ENCODE measurements at regions not wholly inside any gene's neighbourhood (a gene's known extent, or its start where the extent isn't known, plus 50 kb on each side); places are given as distances from the start of the nearest gene placed in this dataset.

GRCh38 chr1:234997896-234998741 lies 130.5 kb downstream of the TOMM20 start:
- no peaks in the 10 kb centered on the region for H4K20me1 ChIP-seq (ENCODE audit: insufficient read depth, low read length)
- peak overlapping the region; percentile 95 for H3K27ac Mint-ChIP-seq (ENCODE audit: unreplicated experiment)
- no peaks in the 10 kb centered on the region for H3K36me3 ChIP-seq (ENCODE audit: insufficient read depth, low read length)
- peak overlapping the region; percentile 97 for H3K27ac ChIP-seq (ENCODE audit: low read depth, low read length)
- H3K4me3 ChIP-seq (ENCODE audit: insufficient read depth, low read depth, low read length) = peak overlapping the region; percentile 14
- no peaks in the 10 kb centered on the region for H3K9me3 Mint-ChIP-seq (ENCODE audit: unreplicated experiment)
- FAIRE-seq = no peak
- peak overlapping the region; percentile 76 for H3K4me2 ChIP-seq (ENCODE audit: low read length)
- no peaks in the 10 kb centered on the region for H3K9me3 ChIP-seq (ENCODE audit: insufficient read depth, low read depth, low read length)
- H3K36me3 Mint-ChIP-seq (ENCODE audit: low read depth, unreplicated experiment) = no peaks in the 10 kb centered on the region
- H3K4me1 Mint-ChIP-seq (ENCODE audit: low read depth, unreplicated experiment) = peaks cover 25% of the 10 kb centered on the region
- no peak overlapping the region for H3K4me3 Mint-ChIP-seq (ENCODE audit: unreplicated experiment)
- peak overlapping the region; percentile 84 for H3K9ac ChIP-seq (ENCODE audit: low read length)
- H3K4me1 ChIP-seq (ENCODE audit: insufficient read depth, low read length) = peaks cover 23% of the 10 kb centered on the region
- H2AFZ ChIP-seq (ENCODE audit: low read depth, low read length) = peak overlapping the region; percentile 16
- H3K27me3 Mint-ChIP-seq (ENCODE audit: low read depth, unreplicated experiment) = no peaks in the 10 kb centered on the region
- H3K27me3 ChIP-seq (ENCODE audit: insufficient read depth, low read length) = no peaks in the 10 kb centered on the region
- no peaks in the 10 kb centered on the region for H3K79me2 ChIP-seq (ENCODE audit: insufficient read depth, low read length)
- no peak for TF ChIP-seq CTCF (IDR thresholded peaks at IDR 0.05; ENCODE audit: insufficient read depth, low read depth, low read length)
- TF ChIP-seq EZH2 (IDR thresholded peaks at IDR 0.05; ENCODE audit: insufficient read depth, low read length) = no peak
- peak; percentile 54 for DNase-seq (ENCODE audit: low read depth)

- H4K20me1 ChIP-seq (ENCODE audit: insufficient read depth, low read length) = no peaks in the 10 kb centered on the region
- Mint-ChIP-seq H3K27me3 (ENCODE audit: low read depth, unreplicated experiment) (no peaks in the 10 kb centered on the region), H3K4me1 (ENCODE audit: low read depth, unreplicated experiment) (peaks cover 25% of the 10 kb centered on the region), H3K27ac (ENCODE audit: unreplicated experiment) (peak overlapping the region; percentile 95), H3K4me3 (ENCODE audit: unreplicated experiment) (no peak overlapping the region), H3K36me3 (ENCODE audit: low read depth, unreplicated experiment) (no peaks in the 10 kb centered on the region), H3K9me3 (ENCODE audit: unreplicated experiment) (no peaks in the 10 kb centered on the region)
- H3K9ac ChIP-seq (ENCODE audit: low read length) = peak overlapping the region; percentile 84
- peak overlapping the region; percentile 14 for H3K4me3 ChIP-seq (ENCODE audit: insufficient read depth, low read depth, low read length)
- H3K4me1 ChIP-seq (ENCODE audit: insufficient read depth, low read length) = peaks cover 23% of the 10 kb centered on the region
- peak overlapping the region; percentile 97 for H3K27ac ChIP-seq (ENCODE audit: low read depth, low read length)
- FAIRE-seq (peak; percentile 99), DNase-seq (ENCODE audit: low read depth) (peak; percentile 99)
- H3K4me2 ChIP-seq (ENCODE audit: low read length) = peak overlapping the region; percentile 76
- peak overlapping the region; percentile 16 for H2AFZ ChIP-seq (ENCODE audit: low read depth, low read length)
- TF ChIP-seq EZH2 (IDR thresholded peaks at IDR 0.05; ENCODE audit: insufficient read depth, low read length) (no peak), CTCF (IDR thresholded peaks at IDR 0.05; ENCODE audit: insufficient read depth, low read depth, low read length) (no peak)
- no peaks in the 10 kb centered on the region for H3K36me3 ChIP-seq (ENCODE audit: insufficient read depth, low read length)
- H3K79me2 ChIP-seq (ENCODE audit: insufficient read depth, low read length) = no peaks in the 10 kb centered on the region
- H3K27me3 ChIP-seq (ENCODE audit: insufficient read depth, low read length) = no peaks in the 10 kb centered on the region
- H3K9me3 ChIP-seq (ENCODE audit: insufficient read depth, low read depth, low read length) = no peaks in the 10 kb centered on the region
These were observed 131.3 kb downstream of the TOMM20 start for GRCh38 chr1:234997201-234997895.

All from astrocyte (in vitro differentiated cells and primary cell).